Activated CD8-positive, alpha-beta T cell treated with anti-CD3 and anti-CD28 coated beads for 36 hours (primary cell): ENCODE measurements at regions not wholly inside any gene's neighbourhood (a gene's known extent, or its start where the extent isn't known, plus 50 kb on each side); places are given as distances from the start of the nearest gene placed in this dataset.

Source experiments
- ATAC-seq: fragments of 200-7000 bp; cut with Tn5 transposase; one replicate; pipeline ENCODE4 v1.10.0; 2021; ENCODE audit warnings: mild to moderate bottlenecking, moderate library complexity
- CTCF ChIA-PET: fragments of 350-600 bp; sonication (Branson Sonifier 250); formaldehyde crosslinking; loops from one replicate; lab custom pipeline; 2021; ENCODE audit warnings: antibody characterized with exemption; lab: Charles Lee
- POLR2A ChIA-PET: fragments of 350-600 bp; sonication (Branson Sonifier 250); formaldehyde crosslinking; loops from one replicate; lab custom pipeline; 2021; ENCODE audit warnings: antibody characterized with exemption; lab: Charles Lee
- DNase-seq: peaks from one replicate; pipeline ENCODE4 v3.0.0-alpha.2; 2020
- H3K27ac Mint-ChIP-seq: one replicate; pipeline ENCODE4 v1.8.0; 2021; ENCODE audit warnings: mild to moderate bottlenecking, mixed read lengths
- H3K27me3 Mint-ChIP-seq: one replicate; pipeline ENCODE4 v1.8.0; 2021; ENCODE audit warnings: mixed read lengths
- H3K36me3 Mint-ChIP-seq: one replicate; pipeline ENCODE4 v1.8.0; 2021; ENCODE audit warnings: low read depth, mixed read lengths
- H3K4me1 Mint-ChIP-seq: one replicate; pipeline ENCODE4 v1.8.0; 2021; ENCODE audit warnings: low read depth, mixed read lengths
- H3K4me3 Mint-ChIP-seq: one replicate; pipeline ENCODE4 v1.8.0; 2021; ENCODE audit warnings: mild to moderate bottlenecking, moderate library complexity, mixed read lengths
- H3K9me3 Mint-ChIP-seq: one replicate; pipeline ENCODE4 v1.8.0; 2021; ENCODE audit warnings: mixed read lengths
- intact Hi-C: fragments of 100-400 bp; cut with micrococcal nuclease; formaldehyde crosslinking; loops from one replicate; pipeline ENCODE4 v1.10.0; 2022
- TF ChIP-seq, protein P1 (sequence below): fragments of 200-600 bp; IDR thresholded peaks from one replicate; pipeline ENCODE4 v1.8.0; 2022; ENCODE audit warnings: antibody characterized with exemption, mild to moderate bottlenecking

GRCh38 chr16:86418981-86419380 is 91.3 kb upstream of the FOXF1 start:
- CTCF ChIA-PET = no interaction called here
- peaks cover 5% of the 10 kb centered on the region for H3K9me3 Mint-ChIP-seq

DNA sequence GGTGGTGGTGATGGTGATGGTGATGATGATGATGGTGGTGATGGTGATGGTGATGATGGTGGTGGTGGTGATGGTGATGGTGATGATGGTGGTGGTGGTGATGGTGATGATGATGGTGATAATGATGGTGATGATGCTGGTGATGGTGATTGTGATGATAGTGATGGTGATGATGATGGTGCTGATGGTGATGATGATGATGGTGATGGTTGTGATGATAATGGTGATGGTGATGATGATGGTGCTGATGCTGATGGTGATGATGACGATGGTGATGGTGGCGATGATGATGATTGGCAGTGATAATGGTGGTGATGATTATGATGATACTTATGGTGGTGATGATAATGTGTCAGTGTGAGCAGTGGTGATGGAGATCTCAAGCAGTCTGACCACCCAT is 90.8 kb upstream of the FOXF1 start:
- POLR2A ChIA-PET = no interaction called here
- TF ChIP-seq, protein P1, sequence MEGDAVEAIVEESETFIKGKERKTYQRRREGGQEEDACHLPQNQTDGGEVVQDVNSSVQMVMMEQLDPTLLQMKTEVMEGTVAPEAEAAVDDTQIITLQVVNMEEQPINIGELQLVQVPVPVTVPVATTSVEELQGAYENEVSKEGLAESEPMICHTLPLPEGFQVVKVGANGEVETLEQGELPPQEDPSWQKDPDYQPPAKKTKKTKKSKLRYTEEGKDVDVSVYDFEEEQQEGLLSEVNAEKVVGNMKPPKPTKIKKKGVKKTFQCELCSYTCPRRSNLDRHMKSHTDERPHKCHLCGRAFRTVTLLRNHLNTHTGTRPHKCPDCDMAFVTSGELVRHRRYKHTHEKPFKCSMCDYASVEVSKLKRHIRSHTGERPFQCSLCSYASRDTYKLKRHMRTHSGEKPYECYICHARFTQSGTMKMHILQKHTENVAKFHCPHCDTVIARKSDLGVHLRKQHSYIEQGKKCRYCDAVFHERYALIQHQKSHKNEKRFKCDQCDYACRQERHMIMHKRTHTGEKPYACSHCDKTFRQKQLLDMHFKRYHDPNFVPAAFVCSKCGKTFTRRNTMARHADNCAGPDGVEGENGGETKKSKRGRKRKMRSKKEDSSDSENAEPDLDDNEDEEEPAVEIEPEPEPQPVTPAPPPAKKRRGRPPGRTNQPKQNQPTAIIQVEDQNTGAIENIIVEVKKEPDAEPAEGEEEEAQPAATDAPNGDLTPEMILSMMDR = no peak
- DNase-seq = no peak
- Mint-ChIP-seq H3K4me1 (no peaks in the 10 kb centered on the region), H3K4me3 (no peak overlapping the region), H3K36me3 (no peaks in the 10 kb centered on the region), H3K27ac (no peak overlapping the region), H3K9me3 (peaks cover 5% of the 10 kb centered on the region), H3K27me3 (peaks cover 8% of the 10 kb centered on the region)
- intact Hi-C loops = no loop called here
- no peak for ATAC-seq
- CTCF ChIA-PET = no interaction called here

More at GRCh38 chr16:86418981-86419380, 91.3 kb upstream of the FOXF1 start:
- no peaks in the 10 kb centered on the region for H3K4me1 Mint-ChIP-seq
- no peaks in the 10 kb centered on the region for H3K36me3 Mint-ChIP-seq
- TF ChIP-seq, protein P1 = no peak
- no peak overlapping the region for H3K27ac Mint-ChIP-seq
- H3K27me3 Mint-ChIP-seq = peaks cover 6% of the 10 kb centered on the region
- intact Hi-C loops = no loop called here
- POLR2A ChIA-PET = no interaction called here
- ATAC-seq (no peak), DNase-seq (no peak)
- no peak overlapping the region for H3K4me3 Mint-ChIP-seq

DNA sequence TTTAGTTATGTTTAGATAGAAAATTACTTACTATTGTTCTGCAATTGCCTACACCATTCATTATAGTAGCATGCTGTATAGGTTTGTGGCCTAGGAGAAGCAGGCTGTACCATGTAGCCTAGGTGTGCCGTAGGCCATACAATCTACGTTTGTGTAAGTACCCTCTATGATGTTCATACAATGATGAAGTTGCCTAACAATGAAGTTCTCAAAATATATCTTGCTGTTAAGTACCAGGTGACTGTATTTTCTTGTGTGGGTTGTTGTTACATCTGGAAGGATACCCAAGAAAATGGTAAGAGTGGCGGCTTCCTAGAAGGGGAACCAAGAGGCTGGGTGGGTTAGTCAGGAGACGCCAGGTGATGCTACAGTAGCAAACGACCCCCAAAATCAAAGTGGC is 88.3 kb upstream of the FOXF1 start:
- Mint-ChIP-seq H3K27ac (no peak overlapping the region), H3K36me3 (no peaks in the 10 kb centered on the region), H3K4me3 (no peak overlapping the region), H3K27me3 (peaks cover 6% of the 10 kb centered on the region), H3K9me3 (peaks cover 5% of the 10 kb centered on the region), H3K4me1 (no peaks in the 10 kb centered on the region)
- TF ChIP-seq, protein P1 = no peak
- intact Hi-C loops = no loop called here
- DNase-seq (no peak), ATAC-seq (no peak)
- CTCF ChIA-PET = no interaction called here
- POLR2A ChIA-PET = no interaction called here

GRCh38 chr16:86424398-86424797 is 85.9 kb upstream of the FOXF1 start:
- Mint-ChIP-seq H3K4me3 (no peak overlapping the region), H3K9me3 (peaks cover 5% of the 10 kb centered on the region), H3K27me3 (peaks cover 6% of the 10 kb centered on the region), H3K27ac (no peak overlapping the region), H3K4me1 (no peaks in the 10 kb centered on the region), H3K36me3 (no peaks in the 10 kb centered on the region)
- TF ChIP-seq, protein P1 = no peak
- ATAC-seq (no peak), DNase-seq (no peak)
- POLR2A ChIA-PET = no interaction called here
- CTCF ChIA-PET = no interaction called here
- intact Hi-C loops = no loop called here

DNA sequence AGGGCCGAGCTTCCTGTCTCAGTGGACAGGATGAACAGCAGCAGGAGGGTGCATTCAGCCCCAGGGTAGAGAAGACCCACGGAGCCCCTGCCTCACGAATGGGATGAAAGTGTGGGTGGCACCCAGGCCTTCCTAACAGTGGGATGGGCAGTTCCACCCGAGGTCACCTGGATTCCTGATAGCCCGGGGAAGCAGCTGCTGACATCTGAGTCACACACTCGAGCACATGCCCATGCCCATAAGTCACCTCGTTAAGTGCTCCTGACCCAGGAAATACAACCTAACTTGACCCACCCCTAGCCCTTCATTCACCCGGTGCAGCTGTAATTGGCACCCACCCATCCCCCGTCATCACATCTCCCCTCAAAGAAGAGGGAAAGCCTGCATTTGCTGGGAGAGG is 85.3 kb upstream of the FOXF1 start:
- TF ChIP-seq, protein P1 = no peak
- CTCF ChIA-PET = no interaction called here
- Mint-ChIP-seq H3K4me3 (no peak overlapping the region), H3K4me1 (no peaks in the 10 kb centered on the region), H3K36me3 (no peaks in the 10 kb centered on the region), H3K27me3 (peaks cover 6% of the 10 kb centered on the region), H3K27ac (no peak overlapping the region), H3K9me3 (peaks cover 5% of the 10 kb centered on the region)
- intact Hi-C loops = no loop called here
- no peak for DNase-seq
- ATAC-seq = no peak
- POLR2A ChIA-PET = no interaction called here
